Skeletal muscle tissue (tissue), 3 donors: ENCODE measurements at regions not wholly inside any gene's neighbourhood (a gene's known extent, or its start where the extent isn't known, plus 50 kb on each side); places are given as distances from the start of the nearest gene placed in this dataset.
"Not testable (repeated sequence)": the region's sequence is repeated elsewhere in the genome, so short reads cannot be mapped to it uniquely, and the experiment has no call there.

Experiments used
- H3K27ac ChIP-seq: one replicate; pipeline ENCODE4 v1.7.0; 2013; ENCODE audit warnings: mild to moderate bottlenecking, low read depth, low read length, inconsistent platforms
- H3K27me3 ChIP-seq, 3 donors: one replicate each; pipeline ENCODE4 v1.7.0; 2013; ENCODE audit warnings: low read length in 3 of 3; ENCODE audit not compliant: control insufficient read depth in 3 of 3, insufficient read depth in 3 of 3
- H3K36me3 ChIP-seq, 3 donors: one replicate each; pipeline ENCODE4 v1.7.0; 2013; ENCODE audit warnings: low read length in 3 of 3; ENCODE audit not compliant: control insufficient read depth in 3 of 3, insufficient read depth in 3 of 3
- H3K4me1 ChIP-seq, 3 donors: one replicate each; pipeline ENCODE4 v1.7.0; 2013; ENCODE audit warnings: low read length in 3 of 3, mild to moderate bottlenecking in 3 of 3; ENCODE audit not compliant: control insufficient read depth in 3 of 3, insufficient read depth in 3 of 3
- H3K4me3 ChIP-seq, 3 donors: one replicate each; pipeline ENCODE4 v1.7.0; 2013; ENCODE audit warnings: low read length in 3 of 3
- H3K9ac ChIP-seq, 3 donors: one replicate each; pipeline ENCODE4 v1.7.0; 2013; ENCODE audit warnings: low read length in 3 of 3, mild to moderate bottlenecking in 3 of 3, moderate library complexity in 2 of 3, low read depth in 1 of 3
- H3K9me3 ChIP-seq, 3 donors: one replicate each; pipeline ENCODE4 v1.7.0; 2013; ENCODE audit warnings: low read length in 3 of 3; ENCODE audit not compliant: control insufficient read depth in 3 of 3
- donor health status: Osteomylitis.

DNA sequence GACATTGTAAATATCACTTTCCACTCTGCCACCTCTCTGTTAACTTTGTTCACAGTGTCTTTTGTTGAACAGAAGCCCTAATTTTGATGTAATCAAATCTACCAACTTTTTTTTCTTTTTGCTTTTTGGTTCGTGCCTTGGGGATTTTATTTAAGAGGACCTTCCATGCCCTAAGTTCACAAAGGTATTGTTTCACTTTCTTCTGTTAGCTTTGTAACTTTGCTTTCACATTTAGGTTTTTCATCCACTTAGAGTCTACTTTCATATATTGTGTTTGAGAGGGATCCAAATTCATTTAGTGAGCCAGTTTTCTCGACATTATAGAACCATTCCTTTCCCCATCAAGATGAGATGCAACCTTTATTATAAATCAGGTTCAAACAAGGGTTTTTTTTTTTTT lies 275.7 kb upstream of the CRY1 start:
- Histone ChIP-seq H3K9ac (no peak overlapping the region), H3K4me1 (no peaks in the 10 kb centered on the region), H3K27me3 (peaks cover 0 to 7% (median 0%) of the 10 kb centered on the region in 3 donors), H3K27ac (no peak overlapping the region), H3K4me3 (no peak overlapping the region), H3K9me3 (no peaks in the 10 kb centered on the region), H3K36me3 (no peaks in the 10 kb centered on the region)

DNA sequence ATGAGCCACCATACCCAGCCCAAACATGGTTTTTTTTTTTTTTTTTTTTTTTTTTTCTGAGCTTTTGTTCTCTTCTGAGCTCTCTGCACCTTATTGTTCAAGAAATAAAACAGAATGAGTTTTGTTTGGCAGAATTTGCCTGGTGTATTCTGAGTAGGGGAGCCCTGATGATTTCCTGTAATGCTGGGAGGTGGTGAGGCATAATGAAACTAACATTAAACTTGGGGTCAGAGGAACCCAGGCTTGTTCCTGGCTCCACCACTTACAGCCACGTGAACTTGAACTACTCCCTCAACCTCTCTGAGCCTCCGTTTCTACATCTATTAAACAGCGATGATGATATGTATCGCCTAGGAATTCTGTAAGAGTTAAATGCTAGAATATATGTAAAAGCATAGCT lies 276.3 kb upstream of the CRY1 start:
- Histone ChIP-seq H3K27ac (no peak overlapping the region), H3K36me3 (no peaks in the 10 kb centered on the region), H3K9ac (no peak overlapping the region), H3K27me3 (peaks cover 0 to 4% (median 0%) of the 10 kb centered on the region in 3 donors), H3K4me3 (no peak overlapping the region), H3K9me3 (no peaks in the 10 kb centered on the region), H3K4me1 (no peaks in the 10 kb centered on the region)

DNA sequence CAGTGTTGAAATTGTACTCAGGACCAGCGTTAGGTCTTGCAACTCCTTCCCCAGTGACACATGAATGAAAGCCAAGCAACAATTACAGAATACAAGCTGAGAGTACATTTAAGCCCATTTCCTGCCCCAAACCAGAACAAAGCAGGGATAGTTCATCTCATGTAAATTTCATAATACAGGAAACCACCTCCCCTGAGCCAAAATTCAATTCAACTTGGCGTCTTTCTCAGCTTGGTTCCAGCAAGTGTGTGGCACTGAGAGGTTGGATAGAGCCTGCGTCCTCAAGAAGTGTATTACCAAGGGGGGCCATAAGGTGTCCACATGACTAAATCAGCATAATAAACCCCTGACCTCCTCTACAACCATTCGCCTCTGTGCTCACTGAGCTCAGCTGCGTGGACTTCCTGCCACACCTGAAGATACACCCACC lies 278.9 kb upstream of the CRY1 start:
- H3K27ac ChIP-seq, result no peak overlapping the region
- H3K9me3 ChIP-seq, result no peaks in the 10 kb centered on the region
- no peaks in the 10 kb centered on the region for H3K4me1 ChIP-seq
- H3K4me3 ChIP-seq, result no peak overlapping the region
- no peaks in the 10 kb centered on the region for H3K36me3 ChIP-seq
- H3K9ac ChIP-seq, result no peak overlapping the region
- H3K27me3 ChIP-seq, result peaks cover 0 to 4% (median 0%) of the 10 kb centered on the region in 3 donors

DNA sequence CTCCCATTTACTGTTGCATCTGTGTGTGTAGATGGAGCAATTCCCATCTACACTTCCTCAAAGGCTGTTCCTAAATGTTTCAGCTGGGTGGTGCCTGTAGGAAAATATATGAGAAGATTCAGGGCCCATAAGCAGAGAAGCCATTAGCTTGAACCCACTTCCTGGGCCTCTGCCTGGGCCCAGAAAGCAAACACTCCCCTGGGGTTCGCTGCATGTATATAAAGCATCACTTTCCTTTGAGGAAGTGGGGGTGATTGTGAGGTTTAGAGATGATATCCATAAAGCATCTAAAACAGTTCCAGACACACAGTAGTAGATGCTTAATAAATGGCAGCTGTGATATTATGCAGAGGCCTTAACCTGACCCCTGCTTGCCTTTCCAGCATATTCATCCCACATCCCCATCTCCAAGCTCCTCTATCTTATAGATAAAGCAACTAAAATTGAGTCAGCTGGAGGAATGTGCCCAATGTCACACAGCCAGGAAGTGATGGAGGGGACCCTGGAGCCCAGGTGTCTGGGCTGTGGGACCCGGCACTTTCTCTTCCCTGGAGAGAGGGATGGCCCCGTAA lies 280.0 kb upstream of the CRY1 start:
- no peaks in the 10 kb centered on the region for H3K4me1 ChIP-seq
- H3K9ac ChIP-seq, result no peak overlapping the region
- H3K27ac ChIP-seq, result no peak overlapping the region
- H3K4me3 ChIP-seq, result no peak overlapping the region
- no peaks in the 10 kb centered on the region for H3K36me3 ChIP-seq
- no peaks in the 10 kb centered on the region for H3K9me3 ChIP-seq
- peaks cover 0 to 4% (median 0%) of the 10 kb centered on the region in 3 donors for H3K27me3 ChIP-seq

DNA sequence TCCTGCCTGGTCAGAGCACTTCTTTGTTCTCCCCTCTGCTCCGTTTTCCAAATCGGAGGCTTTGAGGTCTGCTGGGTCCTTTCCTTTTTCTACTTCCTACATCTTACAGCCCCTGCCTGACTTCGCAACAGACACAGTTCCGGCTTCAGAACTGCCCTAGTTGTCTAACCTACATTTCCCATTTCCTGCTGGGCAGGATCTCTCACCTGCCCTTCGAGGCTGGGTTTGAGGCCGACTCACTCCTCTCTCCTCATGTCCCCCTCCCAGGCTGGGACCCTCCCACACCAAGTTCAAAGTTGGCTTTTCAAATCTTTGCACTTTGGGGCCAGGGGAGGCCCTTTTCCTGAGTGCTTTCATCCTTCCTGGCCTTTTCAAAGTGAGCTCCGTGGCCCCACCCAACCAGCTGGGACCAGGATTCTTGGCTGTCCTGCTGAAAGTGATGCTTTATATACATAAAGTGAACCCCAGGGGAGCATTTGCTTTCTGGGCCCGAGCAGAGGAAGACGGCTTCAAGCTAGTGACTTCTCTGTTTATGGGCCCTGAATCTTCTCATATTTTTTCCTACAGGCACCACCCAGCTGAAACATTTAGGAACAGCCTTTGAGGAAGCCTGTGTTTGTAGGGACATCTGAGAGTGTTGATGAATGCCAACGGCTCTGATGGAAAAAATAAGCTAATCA lies 281.0 kb upstream of the CRY1 start:
- peaks cover 0 to 4% (median 0%) of the 10 kb centered on the region in 3 donors for H3K27me3 ChIP-seq
- no peak overlapping the region for H3K4me3 ChIP-seq

DNA sequence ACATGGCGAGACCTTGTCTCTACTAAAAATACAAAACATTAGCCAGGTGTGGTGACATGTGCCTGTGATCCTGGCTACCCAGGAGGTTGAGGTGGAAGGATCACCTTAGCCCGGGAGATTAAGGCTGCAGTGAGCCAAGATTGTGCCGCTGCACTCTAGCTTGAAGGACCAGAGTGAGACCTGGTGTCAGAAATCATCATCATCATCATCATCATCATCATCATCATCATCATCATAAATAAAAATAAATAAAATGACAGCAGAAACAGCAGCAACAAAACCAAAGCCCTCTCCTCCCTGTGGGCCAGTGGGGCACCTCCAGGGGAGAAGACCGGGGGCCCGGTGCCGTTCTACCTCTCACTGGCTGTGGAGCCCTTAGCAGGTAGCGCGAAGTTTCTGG lies 281.9 kb upstream of the CRY1 start:
- peaks cover 0 to 3% (median 0%) of the 10 kb centered on the region in 3 donors for H3K4me1 ChIP-seq
- no peaks in the 10 kb centered on the region for H3K36me3 ChIP-seq
- H3K9me3 ChIP-seq, result no peaks in the 10 kb centered on the region
- H3K27me3 ChIP-seq, result peaks cover 0 to 4% (median 0%) of the 10 kb centered on the region in 3 donors
- no peak overlapping the region for H3K4me3 ChIP-seq
- H3K27ac ChIP-seq, result no peak overlapping the region
- no peak overlapping the region for H3K9ac ChIP-seq

More for the DNA sequence above, 281.0 kb upstream of the CRY1 start:
- H3K9ac ChIP-seq, result no peak overlapping the region
- H3K4me1 ChIP-seq, result no peaks in the 10 kb centered on the region
- H3K36me3 ChIP-seq, result no peaks in the 10 kb centered on the region
- no peaks in the 10 kb centered on the region for H3K9me3 ChIP-seq
- H3K27ac ChIP-seq, result no peak overlapping the region

DNA sequence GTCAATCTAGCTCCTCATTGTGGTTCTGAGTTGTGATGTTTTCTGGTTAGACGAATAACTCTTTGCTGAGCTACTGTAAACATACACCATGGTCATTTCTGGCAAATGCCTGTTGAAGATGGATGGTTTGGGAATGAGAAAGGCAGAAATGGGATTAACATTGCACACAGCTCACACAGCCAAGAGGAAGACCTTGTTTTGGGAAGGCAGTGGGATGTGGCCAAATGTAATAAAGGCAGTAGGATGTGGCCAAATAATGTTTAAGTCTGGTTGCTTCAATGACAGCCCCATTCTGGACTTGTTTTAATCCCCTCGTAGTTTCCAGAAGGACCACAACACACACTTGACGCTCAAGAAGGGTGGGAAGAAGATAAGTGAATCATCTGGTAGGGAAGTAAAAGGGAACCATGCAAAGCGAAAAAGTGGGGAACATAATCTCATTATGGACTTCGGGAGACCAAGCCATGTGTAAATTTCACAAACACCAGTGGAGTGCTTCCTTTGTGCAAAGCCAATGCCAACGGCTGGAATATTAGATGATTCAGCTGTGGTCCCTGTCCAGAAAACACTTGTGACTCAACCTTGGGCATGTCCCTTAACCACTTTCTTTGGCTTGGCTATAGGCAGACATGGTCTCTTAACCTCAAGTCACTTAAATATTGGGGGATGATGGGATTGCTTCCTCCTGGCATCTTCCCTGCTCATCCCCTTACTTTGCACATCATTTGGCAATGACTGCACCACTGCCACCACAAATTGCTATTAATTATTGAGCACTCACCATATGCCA lies 284.4 kb upstream of the CRY1 start:
- no peaks in the 10 kb centered on the region for H3K9me3 ChIP-seq
- peaks cover 0 to 4% (median 0%) of the 10 kb centered on the region in 3 donors for H3K27me3 ChIP-seq
- H3K9ac ChIP-seq, result no peak overlapping the region
- H3K4me3 ChIP-seq, result no peak overlapping the region
- no peaks in the 10 kb centered on the region for H3K36me3 ChIP-seq
- peaks cover 0 to 6% (median 0%) of the 10 kb centered on the region in 3 donors for H3K4me1 ChIP-seq
- no peak overlapping the region for H3K27ac ChIP-seq

DNA sequence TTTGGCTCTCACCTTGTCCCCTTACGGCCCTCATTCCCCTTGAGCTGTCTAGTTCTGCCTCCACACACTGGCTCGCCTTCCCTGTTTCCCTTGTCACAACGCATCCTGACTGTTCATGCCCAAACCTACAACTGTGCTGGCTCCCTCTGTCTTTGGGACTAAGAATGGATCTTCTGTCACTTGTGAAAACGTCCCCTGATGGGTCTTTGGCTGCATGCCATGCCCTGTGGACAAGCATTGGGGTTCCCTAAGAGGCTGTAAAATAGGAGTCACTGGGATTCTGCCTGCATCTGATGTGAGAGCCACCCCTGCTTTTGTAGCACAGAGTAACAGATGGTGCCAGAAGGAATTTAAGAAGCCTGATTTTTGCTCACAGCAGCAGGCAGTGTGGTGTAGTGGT lies 285.3 kb upstream of the CRY1 start:
- H3K4me3 ChIP-seq, result no peak overlapping the region
- no peak overlapping the region for H3K27ac ChIP-seq
- H3K9ac ChIP-seq, result no peak overlapping the region
- peaks cover 0 to 4% (median 0%) of the 10 kb centered on the region in 3 donors for H3K27me3 ChIP-seq
- peaks cover 0 to 6% (median 0%) of the 10 kb centered on the region in 3 donors for H3K4me1 ChIP-seq
- H3K9me3 ChIP-seq, result no peaks in the 10 kb centered on the region
- no peaks in the 10 kb centered on the region for H3K36me3 ChIP-seq

DNA sequence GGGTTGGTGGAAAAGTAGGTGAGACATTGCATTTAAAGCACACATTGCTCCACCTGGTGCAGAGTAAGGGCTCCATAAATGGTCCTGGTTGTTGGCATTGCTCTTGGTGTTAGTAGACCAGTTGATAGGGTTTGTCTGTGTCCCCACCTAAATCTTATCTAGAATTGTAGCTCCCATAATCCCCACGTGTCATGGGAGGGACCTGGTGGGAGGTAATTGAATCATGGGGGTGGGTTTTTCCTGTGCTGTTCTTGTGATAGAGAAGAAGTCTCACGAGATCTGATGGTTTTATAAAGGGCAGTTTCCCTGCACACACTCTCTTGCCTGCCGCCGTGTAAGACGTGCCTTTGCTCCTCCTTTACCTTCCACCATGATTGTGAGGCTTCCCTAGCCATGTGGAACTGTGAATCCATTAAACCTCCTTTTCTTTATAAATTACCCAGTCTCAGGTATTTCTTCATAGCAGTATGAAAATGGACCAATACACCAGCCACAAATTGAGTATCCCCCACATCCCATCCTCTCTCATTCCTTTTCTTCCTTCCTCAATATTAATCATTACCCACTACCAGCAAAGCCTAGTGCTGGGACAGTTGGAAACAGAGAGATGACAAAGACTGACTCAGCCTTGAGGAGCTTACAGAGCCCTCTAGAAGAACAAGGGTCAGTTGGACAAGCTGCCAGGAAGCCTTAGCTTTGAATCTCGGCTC lies 285.9 kb upstream of the CRY1 start:
- not testable (repeated sequence) for H3K27me3 ChIP-seq, H3K27ac ChIP-seq, H3K36me3 ChIP-seq, H3K4me1 ChIP-seq, H3K4me3 ChIP-seq, H3K9me3 ChIP-seq, H3K9ac ChIP-seq
